ENCODE measurements at regions not wholly inside any gene's neighbourhood (a gene's known extent, or its start where the extent isn't known, plus 50 kb on each side); places are given as distances from the start of the nearest gene placed in this dataset.

GRCh38 chr6:97632341-97632740 is 349.3 kb upstream of the MMS22L start:
- TF ChIP-seq CTCF (IDR thresholded peaks at IDR 0.05) (no peak), POLR2AphosphoS5 (IDR thresholded peaks at IDR 0.05; ENCODE audit: low read depth, low read length) (no peak), YY1 (IDR thresholded peaks at IDR 0.05; ENCODE audit: low read depth) (no peak), JUND (IDR thresholded peaks at IDR 0.05) (peak; percentile 4; the same call in 1 of the 2 replicates), EP300 (IDR thresholded peaks at IDR 0.05; ENCODE audit: borderline replicate concordance in 1 of 2, low read depth in 1 of 2, low read length in 1 of 2) (peak in 1 of 2 experiments; percentile 60; a peak in 1 of 4 replicates), USF1 (IDR thresholded peaks at IDR 0.05; ENCODE audit: borderline replicate concordance, low read depth) (no peak), MAX (IDR thresholded peaks at IDR 0.05; ENCODE audit: low read depth) (no peak), TCF12 (IDR thresholded peaks at IDR 0.05) (peak; percentile 45), RAD21 (IDR thresholded peaks at IDR 0.05; ENCODE audit: low read length) (no peak)
